GM12878 (cell line): ENCODE measurements at regions not wholly inside any gene's neighbourhood (a gene's known extent, or its start where the extent isn't known, plus 50 kb on each side); places are given as distances from the start of the nearest gene placed in this dataset.

Experiments used
- EZH2 ChIP-seq: IDR thresholded peaks from 2 replicates; pipeline ENCODE4 v1.6.1; 2012; ENCODE audit warnings: low read depth, mild to moderate bottlenecking, control low read depth, inconsistent platforms, low read length, borderline replicate concordance; ENCODE audit not compliant: control insufficient read depth
- HDAC6 ChIP-seq: fragments of 200-600 bp; sonication (generic); IDR thresholded peaks from one replicate; pipeline ENCODE4 v1.8.0; 2017; ENCODE audit warnings: antibody characterized with exemption; ENCODE audit not compliant: unreplicated experiment
- JUND ChIP-seq: IDR thresholded peaks from 2 replicates; pipeline ENCODE4 v1.6.1; 2012; ENCODE audit warnings: low read depth, mild to moderate bottlenecking, low read length, improper control_type of control experiment, moderate library complexity
- POLR2AphosphoS5 ChIP-seq: IDR thresholded peaks from 2 replicates; pipeline ENCODE4 v1.6.1; 2011; ENCODE audit warnings: mild to moderate bottlenecking, low read length, inconsistent platforms
- PRDM15 ChIP-seq: fragments of 450-650 bp; formaldehyde crosslinking; IDR thresholded peaks from 2 replicates; pipeline ENCODE4 v1.4.0; 2020; ENCODE audit warnings: mild to moderate bottlenecking, moderate library complexity
- RAD51 ChIP-seq: fragments of 450-650 bp; IDR thresholded peaks from 2 replicates; pipeline ENCODE4 v1.6.1; 2016; ENCODE audit warnings: moderate library complexity, mild to moderate bottlenecking, inconsistent platforms
- SIX5 ChIP-seq: IDR thresholded peaks from 2 replicates; pipeline ENCODE4 v1.6.1; 2011; ENCODE audit warnings: mild to moderate bottlenecking, low read depth, low read length, moderate library complexity; ENCODE audit not compliant: severe bottlenecking
- SMC3 ChIP-seq: IDR thresholded peaks from 2 replicates; pipeline ENCODE4 v1.6.1; 2011; ENCODE audit warnings: low read length, improper control_type of control experiment, borderline replicate concordance
- SP1 ChIP-seq: IDR thresholded peaks from one replicate; pipeline ENCODE4 v1.6.1; 2011; ENCODE audit warnings: low read depth, low read length
- SREBF2 ChIP-seq: IDR thresholded peaks from 2 replicates; pipeline ENCODE4 v1.6.1; 2012; ENCODE audit warnings: mild to moderate bottlenecking, low read length
- TBL1XR1 ChIP-seq: IDR thresholded peaks from 2 replicates; pipeline ENCODE4 v1.6.1; 2012; ENCODE audit warnings: low read depth, low read length, improper control_type of control experiment
- TCF7 ChIP-seq: IDR thresholded peaks from 2 replicates; pipeline ENCODE4 v1.6.1; 2014; ENCODE audit warnings: antibody characterized with exemption, borderline replicate concordance
- TF ChIP-seq, protein P1 (sequence below), 3 experiments: IDR thresholded peaks in 2 of 3; conservative IDR thresholded peaks in 1 of 3; 2 replicates each; pipeline ENCODE4 v1.5.1; 2011; ENCODE audit warnings: low read depth in 3 of 3, low read length in 3 of 3, mild to moderate bottlenecking in 3 of 3, control low read depth in 2 of 3, moderate library complexity in 2 of 3, inconsistent platforms in 1 of 3, mixed read lengths in 1 of 3; ENCODE audit not compliant: control insufficient read depth in 2 of 3, insufficient read depth in 1 of 3; ENCODE audit errors: extremely low read depth in 1 of 3
- TF ChIP-seq, protein P2 (sequence below): IDR thresholded peaks from 2 replicates; pipeline ENCODE4 v1.6.1; 2012; ENCODE audit warnings: low read depth, low read length, improper control_type of control experiment

DNA sequence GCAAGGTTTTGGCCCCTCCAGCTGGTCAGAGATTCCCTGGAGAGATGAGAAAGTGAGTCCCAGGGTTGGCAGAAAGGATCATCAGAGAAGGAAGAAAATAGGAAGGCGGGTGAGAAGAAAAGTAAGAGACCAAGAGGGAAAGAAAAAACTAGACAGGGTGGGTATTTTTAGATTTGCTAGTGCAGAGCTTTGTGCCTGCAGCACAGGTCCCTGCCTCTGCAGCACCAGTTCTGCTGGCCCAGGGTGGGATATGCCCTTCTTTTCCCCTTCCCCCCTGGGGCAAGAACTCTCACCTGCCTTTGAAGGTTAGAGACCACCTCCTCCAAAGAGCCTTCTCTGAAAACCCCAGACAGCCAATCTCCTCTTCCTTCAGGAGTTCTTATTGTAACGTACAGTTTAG lies 90.3 kb upstream of the EGFLAM start:
- TF ChIP-seq JUND (no peak), TBL1XR1 (no peak), SREBF2 (no peak), SIX5 (no peak), HDAC6 (no peak), SP1 (no peak), TCF7 (no peak), RAD51 (no peak), PRDM15 (CRISPR knock-in tag) (no peak), SMC3 (no peak), EZH2 (no peak), POLR2AphosphoS5 (no peak)
- TF ChIP-seq, protein P1, sequence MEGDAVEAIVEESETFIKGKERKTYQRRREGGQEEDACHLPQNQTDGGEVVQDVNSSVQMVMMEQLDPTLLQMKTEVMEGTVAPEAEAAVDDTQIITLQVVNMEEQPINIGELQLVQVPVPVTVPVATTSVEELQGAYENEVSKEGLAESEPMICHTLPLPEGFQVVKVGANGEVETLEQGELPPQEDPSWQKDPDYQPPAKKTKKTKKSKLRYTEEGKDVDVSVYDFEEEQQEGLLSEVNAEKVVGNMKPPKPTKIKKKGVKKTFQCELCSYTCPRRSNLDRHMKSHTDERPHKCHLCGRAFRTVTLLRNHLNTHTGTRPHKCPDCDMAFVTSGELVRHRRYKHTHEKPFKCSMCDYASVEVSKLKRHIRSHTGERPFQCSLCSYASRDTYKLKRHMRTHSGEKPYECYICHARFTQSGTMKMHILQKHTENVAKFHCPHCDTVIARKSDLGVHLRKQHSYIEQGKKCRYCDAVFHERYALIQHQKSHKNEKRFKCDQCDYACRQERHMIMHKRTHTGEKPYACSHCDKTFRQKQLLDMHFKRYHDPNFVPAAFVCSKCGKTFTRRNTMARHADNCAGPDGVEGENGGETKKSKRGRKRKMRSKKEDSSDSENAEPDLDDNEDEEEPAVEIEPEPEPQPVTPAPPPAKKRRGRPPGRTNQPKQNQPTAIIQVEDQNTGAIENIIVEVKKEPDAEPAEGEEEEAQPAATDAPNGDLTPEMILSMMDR (IDR thresholded peaks at IDR 0.05 in 2 of 3, conservative IDR thresholded peaks at IDR 0.05 in 1 of 3; ENCODE audit: control insufficient read depth in 2 of 3, extremely low read depth in 1 of 3, insufficient read depth in 1 of 3, low read depth in 3 of 3, low read length in 3 of 3), result no peak
- TF ChIP-seq, protein P2, sequence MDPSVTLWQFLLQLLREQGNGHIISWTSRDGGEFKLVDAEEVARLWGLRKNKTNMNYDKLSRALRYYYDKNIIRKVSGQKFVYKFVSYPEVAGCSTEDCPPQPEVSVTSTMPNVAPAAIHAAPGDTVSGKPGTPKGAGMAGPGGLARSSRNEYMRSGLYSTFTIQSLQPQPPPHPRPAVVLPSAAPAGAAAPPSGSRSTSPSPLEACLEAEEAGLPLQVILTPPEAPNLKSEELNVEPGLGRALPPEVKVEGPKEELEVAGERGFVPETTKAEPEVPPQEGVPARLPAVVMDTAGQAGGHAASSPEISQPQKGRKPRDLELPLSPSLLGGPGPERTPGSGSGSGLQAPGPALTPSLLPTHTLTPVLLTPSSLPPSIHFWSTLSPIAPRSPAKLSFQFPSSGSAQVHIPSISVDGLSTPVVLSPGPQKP, result no peak
